GM12878 (cell line): ENCODE measurements at regions not wholly inside any gene's neighbourhood (a gene's known extent, or its start where the extent isn't known, plus 50 kb on each side); places are given as distances from the start of the nearest gene placed in this dataset.

ENCODE experiments used
- ATAC-seq: fragments of 200-7000 bp; cut with Tn5 transposase; 3 replicates; pipeline ENCODE4 v1.9.1; 2020; ENCODE audit warnings: mild to moderate bottlenecking, moderate library complexity
- BruUV-seq: library from RNA; stranded (reverse); fragments of 400-500 nt; replicated peaks from 2 replicates; lab custom pipeline; 2021; lab: Mats Ljungman, UMichigan
- CTCF ChIA-PET: fragments of 300-600 bp; sonication (Branson Sonifier 250); formaldehyde crosslinking; extraction: SDS; loops from one replicate; lab custom pipeline; 2021; ENCODE audit warnings: inconsistent platforms; lab: Yijun Ruan, JAX
- POLR2A ChIA-PET: fragments of 350-600 bp; formaldehyde crosslinking; extraction: SDS; loops from one replicate; lab custom pipeline; 2021; ENCODE audit warnings: inconsistent platforms; lab: Charles Lee
- RAD21 ChIA-PET: fragments of 300-600 bp; sonication (Branson Sonifier 250); formaldehyde crosslinking; loops from one replicate; lab custom pipeline; 2023; ENCODE audit warnings: antibody characterized with exemption; ENCODE audit not compliant: unreplicated experiment; lab: Charles Lee
- SMC1A ChIA-PET: fragments of 300-600 bp; sonication (Branson Sonifier 250); formaldehyde crosslinking; loops from one replicate; lab custom pipeline; 2023; ENCODE audit not compliant: unreplicated experiment, uncharacterized antibody; lab: Charles Lee
- DNase-seq: peaks from one replicate; pipeline ENCODE4 v3.0.0-alpha.2; 2011; ENCODE audit warnings: low read depth, low spot score
- FAIRE-seq: peaks from 3 replicates; lab custom pipeline; 2011; peaks lifted over from hg19 to GRCh38; lab: Jason Lieb, UNC
- H2AFZ ChIP-seq: 2 replicates; pipeline ENCODE4 v1.6.0; 2011; ENCODE audit warnings: low read depth, low read length, control low read depth; ENCODE audit not compliant: control insufficient read depth
- H3K27ac ChIP-seq: 2 replicates; pipeline ENCODE4 v1.5.1; 2011; ENCODE audit warnings: control low read depth; ENCODE audit not compliant: control insufficient read depth, insufficient read depth
- H3K27me3 ChIP-seq, 2 experiments: replicated peaks in 1 of 2; 2 replicates each; pipeline versions ENCODE4 v1.6.0 to v1.6.1; 2011; ENCODE audit warnings: low read length in 1 of 2; ENCODE audit not compliant: control insufficient read depth in 2 of 2, insufficient read depth in 2 of 2
- H3K36me3 ChIP-seq, 2 experiments: 2 replicates each; pipeline ENCODE4 v1.5.1; 2011; ENCODE audit warnings: low read length in 1 of 2; ENCODE audit not compliant: control insufficient read depth in 2 of 2, insufficient read depth in 2 of 2
- H3K4me1 ChIP-seq: 2 replicates; pipeline ENCODE4 v1.6.1; 2011; ENCODE audit warnings: mild to moderate bottlenecking, low read length, moderate library complexity, mixed read lengths; ENCODE audit not compliant: control insufficient read depth, insufficient read depth
- H3K4me2 ChIP-seq: 2 replicates; pipeline ENCODE4 v1.6.0; 2011; ENCODE audit warnings: control low read depth; ENCODE audit not compliant: control insufficient read depth, insufficient read depth
- H3K4me3 ChIP-seq: fragments of 200-600 bp; sonication (generic); 2 replicates; pipeline ENCODE4 v1.5.1; 2016
- H3K79me2 ChIP-seq: 2 replicates; pipeline ENCODE4 v1.6.0; 2011; ENCODE audit warnings: low read length; ENCODE audit not compliant: control insufficient read depth, insufficient read depth
- H3K9ac ChIP-seq: 2 replicates; pipeline ENCODE4 v1.8.0; 2011; ENCODE audit warnings: low read length, control low read depth, mixed read lengths; ENCODE audit not compliant: control insufficient read depth, insufficient read depth
- H3K9me3 ChIP-seq: replicated peaks from 3 replicates; pipeline ENCODE4 v1.5.1; 2011; ENCODE audit warnings: mild to moderate bottlenecking, low read length; ENCODE audit not compliant: control insufficient read depth, insufficient read depth
- H4K20me1 ChIP-seq: 2 replicates; pipeline ENCODE4 v1.6.0; 2011; ENCODE audit not compliant: control insufficient read depth, insufficient read depth
- BACH1 ChIP-seq: fragments of 450-650 bp; IDR thresholded peaks from 2 replicates; pipeline ENCODE4 v1.6.1; 2017; ENCODE audit warnings: mild to moderate bottlenecking, borderline replicate concordance
- CHD2 ChIP-seq: IDR thresholded peaks from 2 replicates; pipeline ENCODE4 v1.6.1; 2011; ENCODE audit warnings: low read depth, low read length, improper control_type of control experiment, borderline replicate concordance
- CREB1 ChIP-seq: IDR thresholded peaks from 2 replicates; pipeline ENCODE4 v1.6.1; 2012; ENCODE audit warnings: low read depth, mild to moderate bottlenecking, inconsistent platforms
- E4F1 ChIP-seq: fragments of 450-650 bp; IDR thresholded peaks from 2 replicates; pipeline ENCODE4 v1.6.1; 2018; ENCODE audit warnings: borderline replicate concordance, mild to moderate bottlenecking; ENCODE audit not compliant: partially characterized antibody
- HDAC6 ChIP-seq: fragments of 200-600 bp; sonication (generic); IDR thresholded peaks from one replicate; pipeline ENCODE4 v1.8.0; 2017; ENCODE audit warnings: antibody characterized with exemption; ENCODE audit not compliant: unreplicated experiment
- HDGF ChIP-seq: fragments of 450-650 bp; IDR thresholded peaks from 2 replicates; pipeline ENCODE4 v1.6.1; 2016; ENCODE audit warnings: antibody characterized with exemption
- MYB ChIP-seq: fragments of 150-350 bp; IDR thresholded peaks from 2 replicates; pipeline ENCODE4 v1.6.1; 2014; ENCODE audit warnings: mild to moderate bottlenecking, low read depth, low read length, borderline replicate concordance
- NR2C1 ChIP-seq: fragments of 450-650 bp; IDR thresholded peaks from 2 replicates; pipeline ENCODE4 v1.6.1; 2017; ENCODE audit warnings: antibody characterized with exemption, mild to moderate bottlenecking, moderate library complexity
- NR2C2 ChIP-seq: IDR thresholded peaks from 2 replicates; pipeline ENCODE4 v1.6.1; 2011; ENCODE audit warnings: borderline replicate concordance, low read depth; ENCODE audit not compliant: control insufficient read depth, insufficient read length
- POLR2AphosphoS5 ChIP-seq: IDR thresholded peaks from 2 replicates; pipeline ENCODE4 v1.6.1; 2011; ENCODE audit warnings: mild to moderate bottlenecking, low read length, inconsistent platforms
- RAD51 ChIP-seq: fragments of 450-650 bp; IDR thresholded peaks from 2 replicates; pipeline ENCODE4 v1.6.1; 2016; ENCODE audit warnings: moderate library complexity, mild to moderate bottlenecking, inconsistent platforms
- YY1 ChIP-seq: IDR thresholded peaks from 2 replicates; pipeline ENCODE4 v1.6.1; 2011; ENCODE audit warnings: low read depth, mild to moderate bottlenecking, low read length
- ZBTB40 ChIP-seq: fragments of 450-650 bp; IDR thresholded peaks from 2 replicates; pipeline ENCODE4 v1.6.1; 2016; ENCODE audit warnings: mild to moderate bottlenecking, moderate library complexity, borderline replicate concordance
- WGBS: methylation state at CpG from one replicate; pipeline ENCODE4 v1.1.6; 2016; ENCODE audit warnings: low lambda C conversion rate; ENCODE audit not compliant: insufficient replicate concordance, insufficient coverage; ENCODE audit errors: missing lambda C conversion rate; 5-methylcytosine and 5-hydroxymethylcytosine counted together
- in situ Hi-C: fragments of 300-500 bp; cut with MboI; formaldehyde crosslinking; loops from 9 replicates; pipeline ENCODE4 v1.14.3; 2018; ENCODE audit warnings: mixed read lengths
- intact Hi-C: fragments of 100-400 bp; cut with micrococcal nuclease; formaldehyde crosslinking; loops from one replicate; pipeline ENCODE4 v1.14.2; 2022; ENCODE audit not compliant: unreplicated experiment
- TF ChIP-seq, protein P1 (sequence below): IDR thresholded peaks from 2 replicates; pipeline ENCODE4 v1.6.1; 2011; ENCODE audit warnings: low read depth, low read length, improper control_type of control experiment, borderline replicate concordance
- TF ChIP-seq, protein P2 (sequence below): IDR thresholded peaks from 2 replicates; pipeline ENCODE4 v1.6.1; 2011; ENCODE audit warnings: mild to moderate bottlenecking, low read depth, low read length, moderate library complexity; ENCODE audit not compliant: insufficient replicate concordance
- TF ChIP-seq, protein P3 (sequence below): fragments of 450-650 bp; IDR thresholded peaks from 2 replicates; pipeline ENCODE4 v1.6.1; 2017; ENCODE audit warnings: borderline replicate concordance

DNA sequence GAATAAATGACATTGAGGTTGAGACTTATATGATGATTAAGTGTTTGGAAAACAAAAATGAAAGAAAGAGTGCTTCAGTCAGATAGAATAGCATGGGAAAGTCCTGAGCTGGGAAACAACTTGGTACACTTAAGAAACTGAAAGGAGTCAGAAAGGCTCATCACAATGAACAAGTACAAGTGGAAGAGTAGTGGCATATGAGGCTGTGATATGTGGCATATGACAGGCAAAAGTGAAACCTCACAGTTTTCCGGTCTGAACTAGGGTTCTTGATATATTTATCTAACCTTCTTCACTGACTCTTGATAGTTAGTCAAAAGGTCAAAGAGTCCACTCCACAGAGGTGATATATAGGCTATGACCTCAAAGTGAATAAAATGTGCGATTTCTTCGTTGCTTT, 537.1 kb upstream of the CXorf51A start:
- no peaks in the 10 kb centered on the region for H3K4me1 ChIP-seq
- H3K27ac ChIP-seq = no peak overlapping the region
- no peaks in the 10 kb centered on the region for H4K20me1 ChIP-seq
- H3K36me3 ChIP-seq = no peaks in the 10 kb centered on the region
- intact Hi-C loops (no loop called here), in situ Hi-C loops (no loop called here)
- no peak for DNase-seq
- CTCF ChIA-PET = no interaction called here
- no TSS peak for BruUV-seq
- SMC1A ChIA-PET = no interaction called here
- no peak overlapping the region for H2AFZ ChIP-seq
- H3K79me2 ChIP-seq = no peaks in the 10 kb centered on the region
- no peaks in the 10 kb centered on the region for H3K27me3 ChIP-seq
- POLR2A ChIA-PET = no interaction called here
- no peak for ATAC-seq
- no peak for FAIRE-seq
- H3K4me2 ChIP-seq = no peak overlapping the region
- H3K4me3 ChIP-seq = no peak overlapping the region
- no peak overlapping the region for H3K9ac ChIP-seq
- RAD21 ChIA-PET = no interaction called here
- no peaks in the 10 kb centered on the region for H3K9me3 ChIP-seq
- 19% methylated on average over 3 of the region's 3 CpGs for WGBS
- TF ChIP-seq CREB1 = no peak
- no peak for TF ChIP-seq CHD2
- TF ChIP-seq MYB = no peak
- TF ChIP-seq E4F1 = no peak
- TF ChIP-seq, protein P1, sequence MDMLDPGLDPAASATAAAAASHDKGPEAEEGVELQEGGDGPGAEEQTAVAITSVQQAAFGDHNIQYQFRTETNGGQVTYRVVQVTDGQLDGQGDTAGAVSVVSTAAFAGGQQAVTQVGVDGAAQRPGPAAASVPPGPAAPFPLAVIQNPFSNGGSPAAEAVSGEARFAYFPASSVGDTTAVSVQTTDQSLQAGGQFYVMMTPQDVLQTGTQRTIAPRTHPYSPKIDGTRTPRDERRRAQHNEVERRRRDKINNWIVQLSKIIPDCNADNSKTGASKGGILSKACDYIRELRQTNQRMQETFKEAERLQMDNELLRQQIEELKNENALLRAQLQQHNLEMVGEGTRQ = no peak
- TF ChIP-seq RAD51 = no peak
- TF ChIP-seq, protein P2, sequence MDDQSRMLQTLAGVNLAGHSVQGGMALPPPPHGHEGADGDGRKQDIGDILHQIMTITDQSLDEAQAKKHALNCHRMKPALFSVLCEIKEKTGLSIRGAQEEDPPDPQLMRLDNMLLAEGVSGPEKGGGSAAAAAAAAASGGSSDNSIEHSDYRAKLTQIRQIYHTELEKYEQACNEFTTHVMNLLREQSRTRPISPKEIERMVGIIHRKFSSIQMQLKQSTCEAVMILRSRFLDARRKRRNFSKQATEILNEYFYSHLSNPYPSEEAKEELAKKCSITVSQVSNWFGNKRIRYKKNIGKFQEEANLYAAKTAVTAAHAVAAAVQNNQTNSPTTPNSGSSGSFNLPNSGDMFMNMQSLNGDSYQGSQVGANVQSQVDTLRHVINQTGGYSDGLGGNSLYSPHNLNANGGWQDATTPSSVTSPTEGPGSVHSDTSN = no peak
- TF ChIP-seq BACH1 = no peak
- TF ChIP-seq HDAC6 = no peak
- no peak for TF ChIP-seq NR2C2
- TF ChIP-seq YY1 = no peak
- no peak for TF ChIP-seq POLR2AphosphoS5
- no peak for TF ChIP-seq NR2C1
- TF ChIP-seq ZBTB40 = no peak
- TF ChIP-seq, protein P3, sequence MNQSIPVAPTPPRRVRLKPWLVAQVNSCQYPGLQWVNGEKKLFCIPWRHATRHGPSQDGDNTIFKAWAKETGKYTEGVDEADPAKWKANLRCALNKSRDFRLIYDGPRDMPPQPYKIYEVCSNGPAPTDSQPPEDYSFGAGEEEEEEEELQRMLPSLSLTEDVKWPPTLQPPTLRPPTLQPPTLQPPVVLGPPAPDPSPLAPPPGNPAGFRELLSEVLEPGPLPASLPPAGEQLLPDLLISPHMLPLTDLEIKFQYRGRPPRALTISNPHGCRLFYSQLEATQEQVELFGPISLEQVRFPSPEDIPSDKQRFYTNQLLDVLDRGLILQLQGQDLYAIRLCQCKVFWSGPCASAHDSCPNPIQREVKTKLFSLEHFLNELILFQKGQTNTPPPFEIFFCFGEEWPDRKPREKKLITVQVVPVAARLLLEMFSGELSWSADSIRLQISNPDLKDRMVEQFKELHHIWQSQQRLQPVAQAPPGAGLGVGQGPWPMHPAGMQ = no peak
- no peak for TF ChIP-seq HDGF
